Astrocyte of the cerebellum (primary cell): ENCODE measurements at regions not wholly inside any gene's neighbourhood (a gene's known extent, or its start where the extent isn't known, plus 50 kb on each side); places are given as distances from the start of the nearest gene placed in this dataset.

Experiments
- DNase-seq: peaks from one replicate; pipeline ENCODE4 v3.0.0-alpha.2; 2011; ENCODE audit warnings: low read depth
- H3K4me3 ChIP-seq: 2 replicates; pipeline ENCODE4 v1.5.1; 2011; ENCODE audit warnings: mild to moderate bottlenecking, low read depth, low read length, moderate library complexity
- in situ Hi-C: cut with HindIII; loops from 2 replicates; pipeline ENCODE4 v1.10.0; 2017; ENCODE audit warnings: low sequenced_read_pairs
- TF ChIP-seq, protein P1 (sequence below): IDR thresholded peaks from 2 replicates; pipeline ENCODE4 v1.5.1; 2012; ENCODE audit warnings: low read length, low read depth, moderate library complexity, mild to moderate bottlenecking; ENCODE audit errors: missing control alignments

DNA sequence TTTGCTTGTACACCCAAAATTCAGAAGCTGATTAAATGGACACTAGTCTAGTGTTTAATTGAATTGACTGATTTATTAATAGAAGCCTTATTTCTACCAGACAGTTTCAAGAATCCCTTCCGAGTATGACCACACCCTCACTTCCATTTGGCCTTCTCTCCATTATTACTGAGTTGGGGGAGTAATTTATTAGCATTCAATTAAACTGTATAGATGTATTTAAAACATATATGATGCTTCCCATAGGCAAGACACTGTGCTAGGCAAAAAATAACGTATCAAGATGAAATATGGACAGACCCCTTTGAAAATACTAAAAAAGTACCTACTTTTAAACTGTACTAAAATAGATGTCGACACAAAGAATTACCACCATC is 112.9 kb upstream of the PHACTR1 start:
- no peak overlapping the region for H3K4me3 ChIP-seq
- in situ Hi-C loops, result loop anchor here (25.0 kb wide), 1 partner anchor 941 kb away; no protein-coding TSS in a partner anchor
- no peak for DNase-seq
- TF ChIP-seq, protein P1, sequence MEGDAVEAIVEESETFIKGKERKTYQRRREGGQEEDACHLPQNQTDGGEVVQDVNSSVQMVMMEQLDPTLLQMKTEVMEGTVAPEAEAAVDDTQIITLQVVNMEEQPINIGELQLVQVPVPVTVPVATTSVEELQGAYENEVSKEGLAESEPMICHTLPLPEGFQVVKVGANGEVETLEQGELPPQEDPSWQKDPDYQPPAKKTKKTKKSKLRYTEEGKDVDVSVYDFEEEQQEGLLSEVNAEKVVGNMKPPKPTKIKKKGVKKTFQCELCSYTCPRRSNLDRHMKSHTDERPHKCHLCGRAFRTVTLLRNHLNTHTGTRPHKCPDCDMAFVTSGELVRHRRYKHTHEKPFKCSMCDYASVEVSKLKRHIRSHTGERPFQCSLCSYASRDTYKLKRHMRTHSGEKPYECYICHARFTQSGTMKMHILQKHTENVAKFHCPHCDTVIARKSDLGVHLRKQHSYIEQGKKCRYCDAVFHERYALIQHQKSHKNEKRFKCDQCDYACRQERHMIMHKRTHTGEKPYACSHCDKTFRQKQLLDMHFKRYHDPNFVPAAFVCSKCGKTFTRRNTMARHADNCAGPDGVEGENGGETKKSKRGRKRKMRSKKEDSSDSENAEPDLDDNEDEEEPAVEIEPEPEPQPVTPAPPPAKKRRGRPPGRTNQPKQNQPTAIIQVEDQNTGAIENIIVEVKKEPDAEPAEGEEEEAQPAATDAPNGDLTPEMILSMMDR, result no peak

DNA sequence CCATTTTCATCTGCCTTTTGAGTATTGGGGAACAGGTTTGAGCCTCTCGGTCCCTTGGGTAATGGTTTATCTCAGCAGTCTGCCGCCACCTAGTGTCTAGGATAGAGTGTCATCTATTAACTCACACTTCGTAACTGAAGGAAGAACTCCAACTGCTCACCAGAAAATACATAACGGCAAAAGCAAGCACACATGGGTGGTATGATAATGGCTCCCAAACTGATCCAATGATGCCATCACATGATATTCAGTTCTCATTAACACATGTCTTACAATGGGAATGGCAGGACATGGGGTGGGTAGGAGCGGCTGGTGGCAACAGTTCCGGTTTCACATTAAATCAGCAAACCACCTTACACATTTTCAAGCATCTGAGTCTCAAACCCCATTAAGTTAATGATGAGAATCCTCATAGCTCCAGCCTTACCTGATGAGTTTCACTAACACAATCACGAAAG is 110.7 kb upstream of the PHACTR1 start:
- in situ Hi-C loops, result loop anchor here (25.0 kb wide), 1 partner anchor 944 kb away; no protein-coding TSS in a partner anchor
- TF ChIP-seq, protein P1, result peak; percentile 72
- H3K4me3 ChIP-seq, result no peak overlapping the region
- peak; percentile 43 for DNase-seq

DNA sequence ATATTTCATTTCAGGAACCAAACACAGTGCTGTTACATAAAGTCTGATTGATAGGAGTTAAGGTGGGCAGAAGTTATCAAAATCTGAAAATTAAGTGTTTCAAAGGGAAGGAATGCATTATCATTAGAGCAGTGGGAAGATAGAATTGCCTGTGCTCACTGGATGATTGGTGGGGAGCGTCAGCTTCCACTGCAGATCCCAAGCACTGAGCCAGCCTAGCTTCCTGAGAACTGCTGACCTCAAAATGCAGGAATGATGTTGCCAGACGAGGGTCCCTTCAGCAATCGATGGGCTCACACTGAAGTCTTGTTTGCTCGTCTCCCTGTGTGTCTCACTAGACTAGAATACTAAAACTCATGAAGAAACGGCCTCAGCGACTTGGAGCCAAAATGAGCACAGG is 110.0 kb upstream of the PHACTR1 start:
- DNase-seq, result no peak
- in situ Hi-C loops, result loop anchor here (25.0 kb wide), 1 partner anchor 944 kb away; no protein-coding TSS in a partner anchor
- no peak overlapping the region for H3K4me3 ChIP-seq
- TF ChIP-seq, protein P1, result no peak

DNA sequence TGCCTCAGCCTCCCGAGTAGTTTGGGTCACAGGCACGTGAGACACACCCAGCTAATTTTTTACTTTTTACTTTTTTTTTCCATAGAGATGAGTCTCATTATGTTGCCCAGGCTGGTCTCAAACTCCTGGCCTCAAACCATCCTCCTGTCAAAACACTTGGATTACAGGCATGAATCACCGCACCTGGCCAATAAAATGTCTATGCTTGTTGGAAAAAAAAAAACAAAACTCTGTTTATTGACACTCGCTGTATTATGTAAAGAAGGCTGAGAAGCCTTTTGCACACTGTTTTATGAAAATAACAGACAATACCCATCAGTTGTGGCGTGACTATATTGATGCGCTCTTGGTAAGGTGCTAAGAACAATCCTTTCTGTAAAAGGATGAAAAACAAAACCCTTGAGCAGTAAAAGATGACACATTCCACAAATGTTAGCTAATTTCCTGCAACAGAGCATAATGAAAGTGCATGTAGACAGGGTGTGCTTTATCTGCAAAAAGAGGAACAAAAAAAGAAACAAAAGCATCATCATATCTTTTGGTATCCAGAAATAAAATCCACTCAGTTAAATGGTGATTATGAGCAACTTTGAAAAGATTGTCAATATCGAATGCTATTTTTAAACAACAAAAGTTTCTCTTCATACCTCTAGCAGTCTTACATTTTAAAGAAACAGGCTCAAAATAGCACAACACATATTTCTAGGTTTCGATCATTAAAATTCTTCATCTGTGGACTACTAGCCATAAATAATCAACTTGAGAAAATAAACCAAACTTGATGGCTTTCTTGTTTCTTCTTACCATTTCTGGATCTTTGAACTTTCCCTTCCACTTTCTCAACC is 108.3 kb upstream of the PHACTR1 start:
- in situ Hi-C loops, result loop anchor here (25.0 kb wide), 1 partner anchor 946 kb away; no protein-coding TSS in a partner anchor
- no peak overlapping the region for H3K4me3 ChIP-seq
- no peak for DNase-seq
- TF ChIP-seq, protein P1, result no peak

DNA sequence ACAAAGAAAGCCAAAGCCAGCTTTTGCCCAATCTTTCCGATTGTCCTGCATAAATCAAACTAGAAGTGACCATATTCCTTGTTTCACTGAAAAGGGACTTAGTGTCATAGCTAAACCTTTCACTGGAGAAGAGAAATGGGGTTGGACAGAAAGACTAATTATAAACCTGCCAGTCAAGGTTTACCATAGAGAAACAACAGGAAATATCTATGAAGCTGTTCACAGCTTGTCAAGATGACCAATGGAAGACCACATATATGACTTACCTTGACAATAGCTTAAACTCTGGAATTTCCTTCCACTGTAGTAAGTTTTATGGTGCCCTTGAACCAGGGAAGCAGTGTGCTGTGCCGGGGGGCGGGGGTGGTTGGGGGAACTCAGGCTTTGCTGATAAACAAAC is 107.7 kb upstream of the PHACTR1 start:
- no peak overlapping the region for H3K4me3 ChIP-seq
- TF ChIP-seq, protein P1, result no peak
- in situ Hi-C loops, result loop anchor here (25.0 kb wide), 1 partner anchor 947 kb away; no protein-coding TSS in a partner anchor
- no peak for DNase-seq

DNA sequence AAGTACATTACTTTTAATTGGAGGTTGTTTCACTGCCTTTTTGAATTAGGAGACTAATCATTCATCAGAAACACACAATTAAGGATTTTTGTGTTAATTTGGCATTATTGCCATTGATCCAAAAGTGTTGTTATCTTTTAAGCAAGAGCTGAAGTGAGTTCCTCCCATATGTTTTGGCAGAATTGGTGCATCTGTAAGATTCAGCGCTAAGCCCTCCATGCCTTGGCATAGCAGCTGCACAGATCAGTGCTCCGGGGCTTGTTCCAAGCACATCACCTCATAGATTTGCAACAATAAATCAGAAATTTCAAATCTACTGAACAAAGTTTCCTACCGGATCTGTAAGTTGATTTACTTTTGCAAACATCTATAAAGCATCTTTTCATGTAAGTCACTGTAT is 106.8 kb upstream of the PHACTR1 start:
- TF ChIP-seq, protein P1, result no peak
- in situ Hi-C loops, result loop anchor here (25.0 kb wide), 1 partner anchor 947 kb away; no protein-coding TSS in a partner anchor
- no peak overlapping the region for H3K4me3 ChIP-seq
- no peak for DNase-seq
